Sigmoid colon (tissue), 4 donors: ENCODE measurements at regions not wholly inside any gene's neighbourhood (a gene's known extent, or its start where the extent isn't known, plus 50 kb on each side); places are given as distances from the start of the nearest gene placed in this dataset.

ENCODE experiments used
- CTCF ChIP-seq, 4 experiments: fragments of 450-650 bp in 3 of 4; fragments of 200-600 bp in 1 of 4; IDR thresholded peaks; one replicate each; pipeline ENCODE4 v1.5.1; 2016 to 2019; ENCODE audit warnings: antibody characterized with exemption in 4 of 4, mild to moderate bottlenecking in 3 of 4, moderate library complexity in 2 of 4
- EP300 ChIP-seq, 4 donors: sonication (generic); formaldehyde crosslinking; IDR thresholded peaks; one replicate each; pipeline ENCODE4 v1.6.1; 2017; ENCODE audit warnings: antibody characterized with exemption in 4 of 4

- no peak for TF ChIP-seq CTCF (IDR thresholded peaks at IDR 0.05)
- no peak for TF ChIP-seq EP300 (IDR thresholded peaks at IDR 0.05)
Measured at GRCh38 chr21:28856588-28857250, 136.0 kb downstream of the LTN1 start.
